ENCODE measurements at regions not wholly inside any gene's neighbourhood (a gene's known extent, or its start where the extent isn't known, plus 50 kb on each side); places are given as distances from the start of the nearest gene placed in this dataset.

- no peak overlapping the region for H3K4me3 ChIP-seq (ENCODE audit: low read length)
- peak; percentile 16 for DNase-seq (ENCODE audit: low read depth, low spot score)
These were observed 513.6 kb downstream of the RASEF start for GRCh38 chr9:82549174-82549821.

GRCh38 chr9:82552784-82553183, 510.2 kb downstream of the RASEF start:
- DNase-seq (ENCODE audit: low read depth, low spot score): no peak
- H3K4me3 ChIP-seq (ENCODE audit: low read length): no peak overlapping the region

GRCh38 chr9:82553654-82554366, 509.1 kb downstream of the RASEF start:
- no peak overlapping the region for H3K4me3 ChIP-seq (ENCODE audit: low read length)
- DNase-seq (ENCODE audit: low read depth, low spot score): no peak

- no peak for DNase-seq (ENCODE audit: low read depth, low spot score)
- no peak overlapping the region for H3K4me3 ChIP-seq (ENCODE audit: low read length)
These were observed 508.6 kb downstream of the RASEF start for GRCh38 chr9:82554381-82554780.

- H3K4me3 ChIP-seq (ENCODE audit: low read length): no peak overlapping the region
- no peak for DNase-seq (ENCODE audit: low read depth, low spot score)
These were observed 507.9 kb downstream of the RASEF start for GRCh38 chr9:82555031-82555430.

GRCh38 chr9:82555431-82556051, 507.4 kb downstream of the RASEF start:
- H3K4me3 ChIP-seq (ENCODE audit: low read length): no peak overlapping the region
- no peak for DNase-seq (ENCODE audit: low read depth, low spot score)

- no peak overlapping the region for H3K4me3 ChIP-seq (ENCODE audit: low read length)
- DNase-seq (ENCODE audit: low read depth, low spot score): no peak
These were observed 504.6 kb downstream of the RASEF start for GRCh38 chr9:82558346-82558745.

GRCh38 chr9:82558855-82559630, 503.9 kb downstream of the RASEF start:
- DNase-seq (ENCODE audit: low read depth, low spot score): no peak

GRCh38 chr9:82560036-82560435, 502.9 kb downstream of the RASEF start:
- no peak for DNase-seq (ENCODE audit: low read depth, low spot score)
- no peak overlapping the region for H3K4me3 ChIP-seq (ENCODE audit: low read length)

More at GRCh38 chr9:82558855-82559630, 503.9 kb downstream of the RASEF start:
- H3K4me3 ChIP-seq (ENCODE audit: low read length): no peak overlapping the region

GRCh38 chr9:82560457-82560904, 502.5 kb downstream of the RASEF start:
- H3K4me3 ChIP-seq (ENCODE audit: low read length): no peak overlapping the region
- DNase-seq (ENCODE audit: low read depth, low spot score): no peak

GRCh38 chr9:82563094-82563493, 499.8 kb downstream of the RASEF start:
- no peak overlapping the region for H3K4me3 ChIP-seq (ENCODE audit: low read length)
- no peak for DNase-seq (ENCODE audit: low read depth, low spot score)

- no peak overlapping the region for H3K4me3 ChIP-seq (ENCODE audit: low read length)
- no peak for DNase-seq (ENCODE audit: low read depth, low spot score)
These were observed 499.1 kb downstream of the RASEF start for GRCh38 chr9:82563841-82564240.

- H3K4me3 ChIP-seq (ENCODE audit: low read length): no peak overlapping the region
- no peak for DNase-seq (ENCODE audit: low read depth, low spot score)
These were observed 497.6 kb downstream of the RASEF start for GRCh38 chr9:82565188-82565969.

- no peak for DNase-seq (ENCODE audit: low read depth, low spot score)
- H3K4me3 ChIP-seq (ENCODE audit: low read length): no peak overlapping the region
These were observed 495.0 kb downstream of the RASEF start for GRCh38 chr9:82567953-82568352.

- no peak overlapping the region for H3K4me3 ChIP-seq (ENCODE audit: low read length)
- no peak for DNase-seq (ENCODE audit: low read depth, low spot score)
These were observed 492.7 kb downstream of the RASEF start for GRCh38 chr9:82570226-82570625.

- no peak for DNase-seq (ENCODE audit: low read depth, low spot score)
- H3K4me3 ChIP-seq (ENCODE audit: low read length): no peak overlapping the region
These were observed 491.4 kb downstream of the RASEF start for GRCh38 chr9:82571540-82571939.

GRCh38 chr9:82572146-82572545, 490.8 kb downstream of the RASEF start:
- H3K4me3 ChIP-seq (ENCODE audit: low read length): no peak overlapping the region
- no peak for DNase-seq (ENCODE audit: low read depth, low spot score)

- no peak overlapping the region for H3K4me3 ChIP-seq (ENCODE audit: low read length)
- no peak for DNase-seq (ENCODE audit: low read depth, low spot score)
These were observed 488.0 kb downstream of the RASEF start for GRCh38 chr9:82574911-82575310.

GRCh38 chr9:82580921-82581320, 482.0 kb downstream of the RASEF start:
- no peak overlapping the region for H3K4me3 ChIP-seq (ENCODE audit: low read length)
- DNase-seq (ENCODE audit: low read depth, low spot score): no peak

Measured in Jurkat, Clone E6-1 (cell line).